ENCODE measurements at regions not wholly inside any gene's neighbourhood (a gene's known extent, or its start where the extent isn't known, plus 50 kb on each side); places are given as distances from the start of the nearest gene placed in this dataset.

DNA sequence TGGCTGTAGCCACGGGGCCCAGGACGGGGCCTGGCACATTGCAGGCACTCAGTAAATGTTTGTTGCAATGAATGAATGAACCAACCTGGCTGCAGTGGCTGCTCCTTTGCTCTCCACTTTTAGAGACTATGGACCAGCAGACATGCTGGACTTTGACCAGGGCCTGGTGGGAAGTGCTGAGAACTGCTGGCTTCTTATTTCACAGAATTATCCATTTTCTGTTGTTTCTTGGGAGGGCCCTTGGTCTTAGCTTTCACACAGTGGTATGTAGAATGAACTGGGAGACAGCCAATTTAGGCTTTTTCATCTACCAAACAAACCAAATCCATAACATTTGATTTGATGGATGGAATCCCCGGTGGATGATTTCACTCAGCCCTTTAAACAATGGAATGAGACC is 78.0 kb upstream of the LHFPL2 start:
- H3K27ac ChIP-seq: no peak overlapping the region
- CTCF ChIA-PET: interaction anchor here (0.6 kb wide), 1 partner anchor 50 kb away, joined by 3 read pairs; no protein-coding TSS in a partner anchor
- TF ChIP-seq, protein P1, sequence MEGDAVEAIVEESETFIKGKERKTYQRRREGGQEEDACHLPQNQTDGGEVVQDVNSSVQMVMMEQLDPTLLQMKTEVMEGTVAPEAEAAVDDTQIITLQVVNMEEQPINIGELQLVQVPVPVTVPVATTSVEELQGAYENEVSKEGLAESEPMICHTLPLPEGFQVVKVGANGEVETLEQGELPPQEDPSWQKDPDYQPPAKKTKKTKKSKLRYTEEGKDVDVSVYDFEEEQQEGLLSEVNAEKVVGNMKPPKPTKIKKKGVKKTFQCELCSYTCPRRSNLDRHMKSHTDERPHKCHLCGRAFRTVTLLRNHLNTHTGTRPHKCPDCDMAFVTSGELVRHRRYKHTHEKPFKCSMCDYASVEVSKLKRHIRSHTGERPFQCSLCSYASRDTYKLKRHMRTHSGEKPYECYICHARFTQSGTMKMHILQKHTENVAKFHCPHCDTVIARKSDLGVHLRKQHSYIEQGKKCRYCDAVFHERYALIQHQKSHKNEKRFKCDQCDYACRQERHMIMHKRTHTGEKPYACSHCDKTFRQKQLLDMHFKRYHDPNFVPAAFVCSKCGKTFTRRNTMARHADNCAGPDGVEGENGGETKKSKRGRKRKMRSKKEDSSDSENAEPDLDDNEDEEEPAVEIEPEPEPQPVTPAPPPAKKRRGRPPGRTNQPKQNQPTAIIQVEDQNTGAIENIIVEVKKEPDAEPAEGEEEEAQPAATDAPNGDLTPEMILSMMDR (conservative IDR thresholded peaks at IDR 0.05; ENCODE audit: low read depth): no peak
- POLR2A ChIA-PET (ENCODE audit: low non-redundant PET): interaction anchor here (0.6 kb wide), 1 partner anchor 77 kb away, joined by 3 read pairs; no protein-coding TSS in a partner anchor
- DNase-seq (ENCODE audit: low spot score): no peak

DNA sequence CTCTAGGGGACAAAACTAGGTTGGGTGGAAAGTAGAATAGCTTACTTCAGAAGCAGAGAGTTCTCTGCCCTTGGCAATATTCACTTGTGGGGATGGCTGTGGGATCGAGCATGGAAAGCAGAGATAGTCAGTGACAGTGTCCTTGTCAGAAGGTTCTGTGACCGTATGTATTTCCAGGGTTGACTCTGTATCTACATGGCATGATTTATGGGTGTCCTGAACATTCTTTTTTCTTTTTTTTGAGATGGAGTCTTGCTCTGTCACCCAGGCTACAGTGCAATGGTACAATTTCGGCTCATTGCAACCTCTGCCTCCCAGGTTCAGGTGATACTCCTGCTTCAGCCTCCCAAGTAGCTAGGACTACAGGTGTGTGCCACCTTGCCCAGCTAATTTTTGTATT is 77.4 kb upstream of the LHFPL2 start:
- ChIA-PET CTCF (interaction anchor here (0.6 kb wide), 1 partner anchor 51 kb away, joined by 3 read pairs; no protein-coding TSS in a partner anchor), POLR2A (ENCODE audit: low non-redundant PET) (interaction anchor here (0.6 kb wide), 1 partner anchor 77 kb away, joined by 3 read pairs; no protein-coding TSS in a partner anchor)
- no peak overlapping the region for H3K27ac ChIP-seq
- TF ChIP-seq, protein P1 (conservative IDR thresholded peaks at IDR 0.05; ENCODE audit: low read depth): no peak
- no peak for DNase-seq (ENCODE audit: low spot score)

DNA sequence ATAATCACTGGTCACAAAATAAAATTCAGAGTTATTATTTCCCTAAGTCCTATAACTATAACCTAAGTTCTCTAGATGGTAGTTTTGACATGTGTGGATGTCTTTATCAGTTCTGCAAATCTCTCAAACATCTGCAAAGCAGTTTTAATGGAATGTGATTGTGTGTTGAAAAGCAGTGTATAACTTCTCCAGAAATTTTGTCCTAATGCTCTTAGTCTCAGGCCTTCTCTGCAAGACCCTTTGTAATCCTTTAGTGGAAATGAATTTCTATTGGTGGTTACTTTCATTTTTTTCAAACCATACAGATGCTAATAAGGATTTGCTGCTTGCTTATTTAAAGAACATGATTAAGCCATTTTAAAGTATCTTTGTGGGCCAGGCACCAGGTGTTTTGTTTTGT is 75.5 kb upstream of the LHFPL2 start:
- DNase-seq (ENCODE audit: low spot score): no peak
- TF ChIP-seq, protein P1 (conservative IDR thresholded peaks at IDR 0.05; ENCODE audit: low read depth): no peak
- ChIA-PET CTCF (no interaction called here), POLR2A (ENCODE audit: low non-redundant PET) (no interaction called here)
- H3K27ac ChIP-seq: no peak overlapping the region

DNA sequence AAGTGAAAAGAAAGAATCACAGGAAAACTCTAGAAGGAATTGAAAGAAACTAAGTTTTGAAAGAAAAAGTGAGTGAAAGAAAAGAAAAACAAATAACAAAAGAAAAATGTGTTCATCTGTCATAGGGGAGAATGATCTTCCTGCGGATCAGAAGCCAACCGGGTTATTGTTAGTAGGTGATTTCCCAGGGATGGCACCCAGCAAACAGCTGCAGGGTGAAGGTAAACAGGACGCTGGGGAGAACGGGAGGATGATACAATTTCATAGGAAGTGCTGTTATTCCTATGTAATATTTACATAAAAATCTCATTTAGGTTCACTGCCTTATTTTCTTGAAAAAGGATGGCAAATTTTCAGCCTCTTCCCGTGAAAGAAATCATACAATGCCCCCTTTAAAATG is 72.4 kb upstream of the LHFPL2 start:
- DNase-seq (ENCODE audit: low spot score): no peak
- ChIA-PET CTCF (interaction anchor here (0.6 kb wide), 1 partner anchor 43 kb away, joined by 3 read pairs; no protein-coding TSS in a partner anchor), POLR2A (ENCODE audit: low non-redundant PET) (no interaction called here)
- H3K27ac ChIP-seq: no peak overlapping the region
- TF ChIP-seq, protein P1 (conservative IDR thresholded peaks at IDR 0.05; ENCODE audit: low read depth): no peak

DNA sequence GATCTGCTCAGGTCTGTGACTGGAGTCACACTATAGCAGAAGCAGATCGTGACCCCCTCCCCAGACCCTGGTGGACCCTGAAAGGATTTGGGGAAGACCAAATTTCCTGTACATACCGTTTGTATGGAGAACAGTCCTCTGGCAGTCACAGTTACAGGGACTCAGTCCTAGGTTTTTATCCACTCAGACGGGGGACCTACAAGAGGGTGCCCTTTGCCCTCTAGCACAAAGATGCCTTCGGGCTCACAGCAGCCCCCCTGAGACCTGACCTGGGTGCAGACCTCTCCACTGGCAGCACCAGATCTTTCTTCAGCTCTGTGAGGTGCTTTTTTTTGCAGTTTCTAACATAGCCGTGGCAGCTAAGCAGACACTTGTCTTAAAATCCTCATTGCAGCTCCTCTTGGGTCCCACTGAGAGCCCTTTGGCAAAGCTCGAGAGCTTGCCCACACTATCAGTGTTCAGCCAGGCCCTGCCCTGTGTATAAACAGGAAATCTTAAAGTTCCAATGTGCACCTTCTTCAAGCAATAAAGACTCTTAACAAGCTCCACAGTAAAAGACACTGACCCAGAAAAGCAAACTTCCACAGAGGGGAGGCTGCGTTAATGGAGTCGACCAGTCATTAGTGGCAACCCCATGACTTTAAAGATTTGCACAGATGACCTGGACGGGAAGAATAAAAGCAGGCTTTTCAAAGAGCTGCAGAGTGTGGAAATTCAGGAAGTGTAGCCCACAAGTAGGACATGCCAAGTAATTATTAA is 71.8 kb upstream of the LHFPL2 start:
- ChIA-PET POLR2A (ENCODE audit: low non-redundant PET) (no interaction called here), CTCF (interaction anchor here (1.1 kb wide), 1 partner anchor 11 kb away, joined by 3 read pairs; no protein-coding TSS in a partner anchor)
- H3K27ac ChIP-seq: no peak overlapping the region
- TF ChIP-seq, protein P1 (conservative IDR thresholded peaks at IDR 0.05; ENCODE audit: low read depth): no peak
- no peak for DNase-seq (ENCODE audit: low spot score)

DNA sequence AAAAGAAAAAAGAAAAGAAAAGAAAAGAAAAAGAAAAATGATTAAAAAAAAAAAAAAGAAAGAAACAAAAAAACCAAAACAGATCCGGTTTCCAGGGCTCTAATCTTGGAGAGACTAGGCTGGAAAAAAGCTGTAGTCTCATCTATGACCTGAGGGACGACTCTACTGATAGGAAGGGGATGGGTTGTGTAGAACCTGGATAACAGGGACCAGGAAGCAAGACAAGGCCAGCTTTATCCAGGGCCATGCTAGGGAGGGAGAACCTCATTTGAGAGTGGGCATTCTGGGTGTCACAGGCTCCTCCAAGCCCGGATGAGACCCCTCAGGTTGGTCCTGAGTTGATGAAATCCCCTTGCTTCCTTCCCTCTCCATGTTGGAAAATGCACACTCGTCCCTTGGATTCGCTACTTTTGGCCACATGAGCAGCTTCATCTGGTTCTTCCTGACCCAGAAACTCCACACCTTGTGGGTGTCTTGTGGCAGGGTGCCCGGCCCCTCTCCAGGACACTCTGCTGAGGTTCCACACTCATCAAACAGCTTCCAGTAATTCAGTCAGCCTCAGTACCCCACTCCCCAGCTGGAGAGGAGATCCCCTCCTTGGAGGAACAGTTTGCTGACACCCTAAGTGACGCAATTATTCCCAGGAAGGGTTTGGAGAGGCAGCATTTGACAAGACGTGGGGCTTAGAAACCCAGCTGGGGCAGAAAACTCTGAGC is 71.1 kb upstream of the LHFPL2 start:
- TF ChIP-seq, protein P1 (conservative IDR thresholded peaks at IDR 0.05; ENCODE audit: low read depth): no peak
- ChIA-PET POLR2A (ENCODE audit: low non-redundant PET) (no interaction called here), CTCF (interaction anchor here (1.1 kb wide), 1 partner anchor 11 kb away, joined by 3 read pairs; no protein-coding TSS in a partner anchor)
- no peak overlapping the region for H3K27ac ChIP-seq
- no peak for DNase-seq (ENCODE audit: low spot score)

Data from RWPE1 (cell line).